GM12878 (cell line): ENCODE measurements at regions not wholly inside any gene's neighbourhood (a gene's known extent, or its start where the extent isn't known, plus 50 kb on each side); places are given as distances from the start of the nearest gene placed in this dataset.

Source experiments
- MEF2B ChIP-seq: fragments of 450-650 bp; IDR thresholded peaks from 2 replicates; pipeline ENCODE4 v1.6.1; 2018; ENCODE audit warnings: mild to moderate bottlenecking, moderate library complexity; ENCODE audit not compliant: partially characterized antibody, poor library complexity, severe bottlenecking
- NFIC ChIP-seq: IDR thresholded peaks from 2 replicates; pipeline ENCODE4 v1.6.1; 2012; ENCODE audit warnings: low read depth, mild to moderate bottlenecking, inconsistent platforms, low read length, moderate library complexity

DNA sequence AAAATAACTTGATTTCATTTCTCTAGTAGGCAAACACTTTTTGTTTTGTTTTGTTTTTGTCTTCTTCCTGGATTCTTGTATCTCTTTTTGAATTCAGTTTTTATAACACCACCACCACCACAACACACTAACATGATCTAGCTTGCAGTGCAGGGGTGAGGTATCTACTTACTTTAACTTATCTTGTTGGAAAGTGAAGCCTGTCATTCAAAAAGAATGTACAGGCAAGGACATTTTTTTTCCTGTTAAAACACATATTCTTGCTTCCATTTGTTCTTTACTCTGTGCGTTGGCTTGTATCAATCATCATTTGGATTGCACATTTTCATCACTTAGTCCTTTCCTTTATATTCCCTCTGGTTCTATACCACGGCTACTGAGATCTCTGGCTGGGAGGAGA is 824.2 kb downstream of the PLCL1 start:
- TF ChIP-seq NFIC (no peak), MEF2B (no peak)
